Stimulated activated CD4-positive, alpha-beta T cell treated with anti-CD3 and anti-CD28 coated beads, Interleukin-2, amount 100 ng/mL, for 48 hours (primary cell): ENCODE measurements at regions not wholly inside any gene's neighbourhood (a gene's known extent, or its start where the extent isn't known, plus 50 kb on each side); places are given as distances from the start of the nearest gene placed in this dataset.
"Not testable (repeated sequence)": the region's sequence is repeated elsewhere in the genome, so short reads cannot be mapped to it uniquely, and the experiment has no call there.

ENCODE experiments used
- DNase-seq, 2 donors: peaks; one replicate each; pipeline ENCODE4 v3.0.0-alpha.2; 2020

DNA sequence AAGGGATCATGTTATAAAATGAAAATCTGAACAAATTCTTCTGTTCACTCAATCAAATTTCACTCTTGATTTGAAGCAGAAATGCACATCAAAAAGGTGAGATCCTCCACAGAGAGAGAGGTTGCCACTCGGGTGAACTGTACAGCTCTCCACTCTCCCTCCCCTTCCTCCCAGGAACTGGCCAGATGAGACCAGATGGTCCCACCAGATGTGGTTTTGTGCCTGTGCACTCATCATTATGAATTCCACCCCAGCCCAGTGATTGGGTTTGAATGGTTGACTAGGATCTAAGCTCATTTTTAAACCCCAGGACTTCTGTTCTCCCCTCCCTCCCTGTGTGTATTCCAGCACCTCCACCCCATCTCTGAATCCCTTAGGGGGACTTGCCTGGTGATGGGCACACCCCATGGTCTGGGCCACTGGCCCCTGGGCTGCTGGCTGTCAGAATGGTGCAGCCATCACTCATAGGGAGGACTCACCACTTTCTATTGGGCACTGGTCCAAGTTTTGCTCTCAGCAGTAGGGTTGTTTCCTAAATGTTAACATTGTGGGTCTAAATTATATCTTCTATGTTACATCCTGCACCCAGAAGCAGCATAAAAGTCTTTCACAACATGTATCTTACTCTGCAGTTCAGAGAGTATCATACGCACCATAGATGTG, 393.1 kb downstream of the TNS3 start:
- no peak for DNase-seq

- no peak for DNase-seq
Observed at GRCh38 chr7:47188136-47188535, 393.8 kb downstream of the TNS3 start.

- no peak for DNase-seq
Observed at GRCh38 chr7:47186316-47186715, 395.6 kb downstream of the TNS3 start.

DNA sequence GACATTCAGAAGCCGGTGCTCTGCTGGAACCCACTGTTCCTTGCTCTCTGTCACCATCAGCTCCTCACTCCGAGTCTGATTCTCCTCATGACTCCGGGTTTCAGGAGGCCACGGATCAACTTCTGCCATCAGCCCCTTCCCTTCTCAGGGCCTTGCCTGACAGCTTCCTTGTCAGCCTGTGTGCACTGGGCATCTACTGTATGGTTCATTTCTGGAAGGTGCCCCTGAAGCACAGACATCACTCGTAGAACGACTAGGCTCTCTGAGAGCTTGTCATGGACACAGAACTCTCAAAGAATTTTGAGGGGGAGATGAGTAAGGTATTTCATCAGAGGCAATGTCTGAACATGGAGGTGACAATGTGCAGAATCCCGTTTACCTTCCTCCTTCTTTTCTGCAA, 396.1 kb downstream of the TNS3 start:
- DNase-seq, result no peak

DNA sequence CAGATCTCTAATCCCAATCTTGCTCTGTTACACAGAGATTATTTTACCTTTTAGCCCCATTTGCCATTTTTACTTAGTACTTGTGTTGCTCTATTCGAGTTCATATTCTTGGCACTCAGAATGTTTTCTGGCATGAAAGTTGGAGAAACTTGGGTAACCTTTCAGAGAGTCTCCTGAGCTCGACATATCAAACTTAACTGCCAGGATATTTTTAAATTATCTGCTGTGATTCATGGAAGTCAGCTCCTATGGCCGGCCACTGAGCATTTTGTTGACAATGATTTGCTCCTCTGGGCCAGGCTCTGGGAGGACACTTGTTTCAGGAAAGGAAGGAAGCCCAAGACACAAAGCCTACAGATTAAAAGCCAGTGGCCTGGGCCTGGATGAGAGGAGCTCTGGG, 396.7 kb downstream of the TNS3 start:
- no peak for DNase-seq

- DNase-seq, result no peak
Observed at GRCh38 chr7:47183862-47184590, 397.9 kb downstream of the TNS3 start.

DNA sequence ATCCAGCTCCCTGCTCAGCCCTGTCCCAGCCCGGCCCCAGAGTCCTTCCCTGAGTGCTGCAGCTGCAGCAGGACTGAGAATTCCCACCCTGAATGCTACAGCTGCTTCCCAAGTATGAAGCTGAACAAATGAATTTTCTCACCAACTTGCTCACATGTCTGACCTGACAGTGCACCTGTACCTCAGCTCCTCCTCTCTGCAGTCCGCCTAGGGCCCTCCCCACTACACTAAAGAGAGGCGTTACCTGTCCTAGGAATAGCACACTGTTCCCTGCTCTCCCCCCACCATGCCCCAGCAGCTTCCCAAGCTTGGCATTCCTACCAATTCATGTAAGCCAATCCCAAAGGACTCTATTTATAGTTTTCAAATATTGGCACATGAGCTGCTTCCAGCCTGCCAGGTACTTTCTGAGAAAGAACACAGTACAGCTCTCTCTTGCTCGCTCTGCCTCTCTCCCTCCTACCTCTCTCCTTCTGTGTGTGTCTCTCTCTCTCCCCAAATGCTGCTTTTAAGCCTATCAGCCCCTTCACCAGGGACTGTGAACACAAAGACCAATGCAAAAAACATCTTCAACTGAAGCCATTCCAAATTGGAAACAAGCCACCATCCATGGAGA, 400.1 kb downstream of the TNS3 start:
- DNase-seq, result no peak

GRCh38 chr7:47180516-47180826, 401.4 kb downstream of the TNS3 start:
- DNase-seq, result no peak

- DNase-seq, result peak; percentile 2 to 3
Observed at GRCh38 chr7:47179812-47180515, 401.9 kb downstream of the TNS3 start.

DNA sequence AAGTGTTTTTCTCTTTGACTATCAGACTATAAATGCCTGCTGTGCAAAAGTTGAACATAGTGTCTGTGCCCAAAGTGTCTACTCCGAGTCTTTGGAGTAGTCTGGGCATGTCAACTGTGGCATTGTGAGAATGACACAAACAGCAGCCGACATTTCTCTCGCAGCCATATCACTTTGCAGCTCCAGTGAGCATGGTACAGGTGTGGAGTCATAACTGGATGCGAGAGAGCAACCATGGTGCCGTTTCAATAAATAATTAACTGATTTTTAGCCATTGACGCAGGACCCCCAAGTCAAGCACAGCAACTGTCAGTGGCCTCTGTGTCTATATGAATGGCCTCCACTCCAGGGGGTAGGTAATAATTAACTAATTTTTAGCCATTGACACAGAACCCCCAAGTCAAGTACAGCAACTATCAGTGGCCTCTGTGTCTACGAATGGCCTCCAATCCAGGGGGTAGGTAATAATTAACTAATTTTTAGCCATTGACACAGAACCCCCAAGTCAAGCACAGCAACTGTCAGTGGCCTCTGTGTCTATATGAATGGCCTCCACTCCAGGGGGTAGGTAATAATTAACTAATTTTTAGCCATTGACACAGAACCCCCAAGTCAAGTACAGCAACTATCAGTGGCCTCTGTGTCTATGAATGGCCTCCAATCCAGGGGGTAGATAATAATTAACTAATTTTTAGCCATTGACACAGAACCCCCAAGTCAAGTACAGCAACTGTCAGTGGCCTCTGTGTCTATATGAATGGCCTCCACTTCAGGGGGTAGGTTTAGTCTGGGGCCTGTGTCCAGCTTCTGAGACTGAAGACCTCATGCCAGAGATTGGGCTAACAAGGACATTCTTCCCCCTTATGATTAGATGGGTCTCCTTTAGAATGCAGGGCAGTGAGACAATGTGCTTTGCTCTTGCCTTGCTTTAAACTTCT, 409.0 kb downstream of the TNS3 start:
- not testable (repeated sequence) for DNase-seq

DNA sequence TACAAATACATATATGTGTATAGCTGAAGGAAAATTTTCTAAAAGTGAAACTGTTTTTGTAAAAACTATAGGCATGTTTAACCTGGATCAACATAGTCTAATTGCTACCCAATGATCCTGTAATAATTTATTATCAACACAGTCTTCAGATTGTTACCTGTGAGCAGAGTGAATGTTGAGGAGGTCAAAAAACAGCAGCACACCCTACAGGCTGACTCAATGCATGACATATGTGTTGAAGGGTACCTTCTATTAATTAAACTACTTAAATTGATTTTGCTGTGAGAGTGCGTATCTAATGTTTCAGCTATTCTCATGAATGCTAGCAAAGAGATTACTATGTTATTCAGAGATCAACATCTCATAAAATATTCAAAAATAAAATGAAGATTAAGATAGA, 411.4 kb downstream of the TNS3 start:
- DNase-seq, result no peak

DNA sequence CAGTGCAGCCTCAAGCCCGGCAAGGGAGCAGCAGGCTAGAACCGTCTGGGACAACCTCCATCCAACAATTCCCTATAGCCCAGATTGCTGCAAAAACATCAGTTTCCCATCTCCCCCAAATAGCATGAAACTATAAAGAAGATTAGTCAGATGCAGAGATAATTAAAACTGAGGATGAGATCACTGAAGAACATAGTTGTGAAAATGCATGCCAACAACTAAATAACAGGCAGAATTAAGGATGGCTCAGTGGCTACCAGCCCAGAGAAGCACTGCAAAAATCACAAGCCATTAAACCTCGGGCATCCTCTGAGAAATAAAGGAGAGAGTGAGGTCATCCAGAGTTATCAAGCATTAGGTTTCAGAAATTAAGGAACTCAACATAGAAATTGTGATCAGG, 427.1 kb downstream of the TNS3 start:
- no peak for DNase-seq

- no peak for DNase-seq
Observed at GRCh38 chr7:47153576-47153975, 428.3 kb downstream of the TNS3 start.

- DNase-seq, result no peak
Observed at GRCh38 chr7:47153058-47153457, 428.9 kb downstream of the TNS3 start.

- DNase-seq, result no peak
Observed at GRCh38 chr7:47152307-47152706, 429.6 kb downstream of the TNS3 start.

GRCh38 chr7:47150497-47151260, 431.2 kb downstream of the TNS3 start:
- DNase-seq, result no peak

DNA sequence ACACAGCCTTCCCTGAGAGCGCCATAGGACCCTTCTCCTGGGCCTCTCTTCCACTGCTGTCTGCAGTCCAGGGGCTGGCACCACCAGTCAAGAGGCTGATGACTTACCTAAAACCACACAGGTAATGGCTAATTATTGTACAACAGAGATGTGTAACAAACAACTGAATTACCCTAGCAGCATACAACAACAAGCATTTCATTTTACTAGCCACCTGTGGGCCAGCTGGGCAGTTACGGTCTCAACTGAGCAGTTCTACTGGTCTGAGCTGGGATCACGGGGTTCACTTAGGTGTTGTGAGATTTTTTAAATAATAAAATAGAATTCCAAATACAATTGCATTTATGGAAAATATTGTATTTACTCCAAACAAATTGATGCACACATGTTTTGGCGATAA, 431.9 kb downstream of the TNS3 start:
- no peak for DNase-seq

DNA sequence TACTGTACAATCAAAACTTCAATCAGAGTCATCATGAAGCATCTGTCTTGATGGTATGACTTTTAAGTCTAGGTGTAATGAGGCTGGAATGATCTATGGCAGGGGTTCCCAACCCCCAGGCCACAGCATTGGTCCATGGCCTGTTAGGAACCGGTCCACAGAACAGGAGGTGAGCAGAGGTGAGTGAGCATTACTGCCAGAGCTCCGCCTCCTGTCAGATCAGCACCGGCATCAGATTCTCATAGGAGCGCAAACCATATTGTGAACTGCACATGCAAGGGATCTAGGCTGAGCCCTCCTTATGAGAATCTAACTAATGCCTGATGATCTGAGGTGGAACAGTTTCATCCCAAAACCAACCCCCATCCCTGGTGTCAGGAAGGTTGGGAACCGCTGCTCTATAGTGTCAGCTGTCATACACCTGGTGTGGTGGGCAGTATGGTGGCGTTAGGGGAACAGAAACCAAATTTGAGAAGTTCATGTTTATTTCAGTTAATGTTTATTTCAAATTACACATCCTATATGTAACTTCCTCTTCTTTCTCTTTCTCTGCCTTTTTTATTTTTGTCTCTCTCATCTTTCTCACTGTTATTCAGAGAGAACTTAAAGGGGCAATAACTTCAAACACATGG, 432.6 kb downstream of the TNS3 start:
- no peak for DNase-seq

DNA sequence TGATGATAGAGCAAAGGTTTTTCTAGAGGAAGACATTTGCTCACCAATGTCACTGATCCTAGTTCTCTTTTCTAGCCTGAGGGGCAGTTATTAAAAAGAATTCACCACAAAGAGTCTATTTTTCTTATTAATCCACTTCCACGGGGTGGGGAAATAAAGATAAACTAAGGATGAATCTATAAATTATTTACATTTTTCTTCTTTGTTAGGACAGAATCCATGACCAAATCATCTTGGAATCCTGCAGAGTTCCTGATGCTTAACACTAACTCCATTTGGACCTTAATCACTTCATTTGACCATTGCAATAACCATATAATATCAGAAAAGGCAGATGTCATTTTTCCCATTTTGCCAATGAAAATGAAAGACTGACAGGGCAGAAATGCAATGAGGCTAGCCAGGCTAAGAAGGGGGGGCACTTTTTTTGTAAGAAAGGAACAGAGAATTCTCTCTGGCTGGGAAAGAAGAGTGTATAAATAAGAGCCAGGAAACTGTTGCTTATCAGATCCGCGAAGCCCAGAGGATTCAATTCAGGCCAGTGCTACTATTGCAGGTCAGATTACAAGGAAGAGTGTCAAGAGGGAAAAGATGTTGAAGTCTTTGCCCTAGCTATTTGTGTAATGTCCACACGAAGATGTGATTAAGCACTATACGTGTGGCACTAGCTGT, 433.2 kb downstream of the TNS3 start:
- DNase-seq, result no peak

DNA sequence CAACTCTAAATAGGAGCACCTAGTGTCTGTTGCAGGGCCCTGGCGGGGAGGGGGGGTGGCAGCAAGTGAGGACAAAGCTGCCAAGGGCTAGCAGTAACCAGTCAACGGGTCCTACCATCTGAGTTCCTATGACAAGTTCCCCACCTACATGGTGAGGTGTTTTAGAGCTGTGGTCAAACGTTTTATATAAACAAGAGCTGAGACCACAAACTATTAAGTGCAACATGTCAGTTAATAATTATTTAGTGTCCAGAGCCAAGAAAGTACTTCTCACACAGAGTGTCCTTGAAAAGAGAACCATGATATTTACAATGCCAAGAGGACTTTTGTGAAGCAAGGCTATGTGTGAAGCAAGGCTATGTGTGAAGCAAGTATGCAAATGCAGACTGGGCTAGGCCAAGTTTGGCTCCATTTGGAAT, 434.7 kb downstream of the TNS3 start:
- no peak for DNase-seq

DNA sequence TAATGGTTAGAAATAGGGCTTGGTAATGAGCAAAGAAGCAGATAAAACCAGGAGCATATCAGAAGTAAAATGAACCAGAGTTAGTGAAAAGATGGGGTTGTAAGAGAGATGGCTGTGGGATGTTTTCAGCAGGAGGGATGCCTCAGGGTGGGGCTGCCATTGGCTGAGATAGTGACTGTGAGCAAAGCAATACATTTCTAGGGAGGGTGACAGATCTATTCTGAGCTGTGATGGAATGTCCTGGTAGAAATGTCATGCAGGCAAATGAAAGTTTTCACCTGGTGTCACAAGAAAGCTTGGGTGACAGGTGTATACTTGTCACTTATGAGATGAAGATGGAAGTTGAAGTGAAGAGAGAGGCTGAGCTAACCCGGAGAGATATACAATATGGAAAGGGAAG, 435.9 kb downstream of the TNS3 start:
- DNase-seq, result no peak
